ENCODE measurements at regions not wholly inside any gene's neighbourhood (a gene's known extent, or its start where the extent isn't known, plus 50 kb on each side); places are given as distances from the start of the nearest gene placed in this dataset.

GRCh38 chr9:126211441-126212074, 115.1 kb upstream of the MVB12B start:
- no peaks in the 10 kb centered on the region for H3K36me3 ChIP-seq
- H3K4me3 ChIP-seq: no peak overlapping the region
- intact Hi-C loops (cut with DNase I): no loop called here
- H3K27me3 ChIP-seq: peaks cover 0 to 12% of the 10 kb centered on the region in 2 donors
- TF ChIP-seq CTCF (IDR thresholded peaks at IDR 0.05): no peak
- no peaks in the 10 kb centered on the region for H3K4me1 ChIP-seq
- peaks cover 0 to 22% of the 10 kb centered on the region in 2 donors for H3K9me3 ChIP-seq
- ATAC-seq: no peak
- H3K27ac ChIP-seq: no peak overlapping the region
- DNase-seq: no peak

- DNase-seq: no peak
- Histone ChIP-seq H3K27ac (no peak overlapping the region), H3K36me3 (no peaks in the 10 kb centered on the region), H3K27me3 (peaks cover 0 to 35% of the 10 kb centered on the region in 2 donors), H3K4me1 (no peaks in the 10 kb centered on the region), H3K9me3 (peaks cover 0 to 22% of the 10 kb centered on the region in 2 donors), H3K4me3 (no peak overlapping the region)
- ATAC-seq: no peak
- no peak for TF ChIP-seq CTCF (IDR thresholded peaks at IDR 0.05)
- intact Hi-C loops (cut with DNase I): no loop called here
These were observed 111.1 kb upstream of the MVB12B start for GRCh38 chr9:126215486-126215885.

GRCh38 chr9:126216826-126217225, 109.8 kb upstream of the MVB12B start:
- DNase-seq (no peak), ATAC-seq (no peak)
- H3K27me3 ChIP-seq: peaks cover 11 to 47% of the 10 kb centered on the region in 2 donors
- H3K4me3 ChIP-seq: no peak overlapping the region
- TF ChIP-seq CTCF (IDR thresholded peaks at IDR 0.05): no peak
- peaks cover 0 to 22% of the 10 kb centered on the region in 2 donors for H3K9me3 ChIP-seq
- no peaks in the 10 kb centered on the region for H3K36me3 ChIP-seq
- H3K4me1 ChIP-seq: no peaks in the 10 kb centered on the region
- intact Hi-C loops (cut with DNase I): no loop called here
- no peak overlapping the region for H3K27ac ChIP-seq

GRCh38 chr9:126217250-126217653, 109.4 kb upstream of the MVB12B start:
- no peak overlapping the region for H3K27ac ChIP-seq
- DNase-seq (no peak), ATAC-seq (no peak)
- H3K4me3 ChIP-seq: no peak overlapping the region
- peaks cover 15 to 51% of the 10 kb centered on the region in 2 donors for H3K27me3 ChIP-seq
- H3K9me3 ChIP-seq: peaks cover 0 to 22% of the 10 kb centered on the region in 2 donors
- intact Hi-C loops (cut with DNase I): no loop called here
- no peak for TF ChIP-seq CTCF (IDR thresholded peaks at IDR 0.05)
- no peaks in the 10 kb centered on the region for H3K36me3 ChIP-seq
- H3K4me1 ChIP-seq: no peaks in the 10 kb centered on the region

- DNase-seq: no peak
- no peak overlapping the region for H3K27ac ChIP-seq
- ATAC-seq: no peak
- H3K36me3 ChIP-seq: no peaks in the 10 kb centered on the region
- peaks cover 21 to 57% of the 10 kb centered on the region in 2 donors for H3K27me3 ChIP-seq
- intact Hi-C loops (cut with DNase I): no loop called here
- no peak overlapping the region for H3K4me3 ChIP-seq
- H3K9me3 ChIP-seq: peaks cover 0 to 19% of the 10 kb centered on the region in 2 donors
- no peaks in the 10 kb centered on the region for H3K4me1 ChIP-seq
- TF ChIP-seq CTCF (IDR thresholded peaks at IDR 0.05): no peak
These were observed 108.8 kb upstream of the MVB12B start for GRCh38 chr9:126217797-126218196.

Measured in left lung (tissue), 4 donors.